HCEC 1CT (cell line): ENCODE measurements at regions not wholly inside any gene's neighbourhood (a gene's known extent, or its start where the extent isn't known, plus 50 kb on each side); places are given as distances from the start of the nearest gene placed in this dataset.

ENCODE experiments used
- DNase-seq: peaks from one replicate; pipeline ENCODE4 v3.0.0-alpha.2; 2017

DNA sequence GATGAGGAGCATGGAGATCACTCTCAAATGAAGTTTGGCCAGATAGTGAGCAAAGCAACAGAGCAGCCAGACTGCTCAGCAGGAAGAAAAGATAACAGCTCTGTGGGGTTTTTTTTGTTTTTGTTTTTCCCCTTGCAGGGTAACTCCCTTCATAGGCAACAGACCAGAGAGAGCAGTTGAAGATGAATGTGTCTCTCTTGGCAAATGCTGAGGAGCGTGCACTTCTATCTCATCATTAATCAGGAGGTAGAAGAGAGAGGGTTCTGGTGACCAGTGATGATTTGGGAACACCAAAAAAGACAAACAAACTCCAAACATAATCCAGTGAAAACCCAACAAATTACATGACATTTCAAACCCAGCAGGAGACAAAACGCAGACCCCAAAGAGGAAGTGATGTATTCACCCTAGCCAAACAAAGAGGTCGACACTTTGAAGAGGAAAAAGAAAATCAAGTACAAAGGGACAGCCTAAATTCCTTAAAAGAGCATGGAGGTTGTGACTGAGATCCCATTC is 66.2 kb upstream of the RREB1 start:
- no peak for DNase-seq

DNA sequence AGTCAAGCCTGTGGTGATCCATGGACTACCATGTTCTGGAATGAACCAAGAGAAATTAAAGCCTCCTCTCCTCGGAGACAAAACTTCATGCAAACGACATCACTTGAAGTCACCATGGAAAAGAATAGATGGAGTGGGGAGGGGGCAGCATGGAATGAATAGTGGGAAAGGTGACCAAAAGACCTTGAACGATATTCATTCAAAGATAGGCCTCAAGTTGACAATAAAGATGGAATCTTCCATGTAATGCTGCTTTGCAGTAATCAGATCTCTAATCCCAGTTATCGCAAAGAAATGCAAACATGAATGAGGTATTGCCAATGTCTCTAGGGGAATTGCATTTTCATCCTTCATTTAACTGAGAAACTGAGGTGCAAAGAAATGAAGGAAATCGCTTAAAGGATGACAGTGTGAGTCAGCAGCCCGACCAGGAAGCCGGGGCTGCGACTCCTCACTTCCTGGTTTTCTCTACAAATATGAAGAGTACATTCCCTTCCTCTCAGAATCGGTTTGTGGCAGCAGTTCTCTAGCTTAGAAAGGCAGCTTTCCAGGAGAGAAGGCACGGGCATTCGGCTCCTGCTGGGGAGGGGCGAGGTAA is 65.6 kb upstream of the RREB1 start:
- DNase-seq: no peak

DNA sequence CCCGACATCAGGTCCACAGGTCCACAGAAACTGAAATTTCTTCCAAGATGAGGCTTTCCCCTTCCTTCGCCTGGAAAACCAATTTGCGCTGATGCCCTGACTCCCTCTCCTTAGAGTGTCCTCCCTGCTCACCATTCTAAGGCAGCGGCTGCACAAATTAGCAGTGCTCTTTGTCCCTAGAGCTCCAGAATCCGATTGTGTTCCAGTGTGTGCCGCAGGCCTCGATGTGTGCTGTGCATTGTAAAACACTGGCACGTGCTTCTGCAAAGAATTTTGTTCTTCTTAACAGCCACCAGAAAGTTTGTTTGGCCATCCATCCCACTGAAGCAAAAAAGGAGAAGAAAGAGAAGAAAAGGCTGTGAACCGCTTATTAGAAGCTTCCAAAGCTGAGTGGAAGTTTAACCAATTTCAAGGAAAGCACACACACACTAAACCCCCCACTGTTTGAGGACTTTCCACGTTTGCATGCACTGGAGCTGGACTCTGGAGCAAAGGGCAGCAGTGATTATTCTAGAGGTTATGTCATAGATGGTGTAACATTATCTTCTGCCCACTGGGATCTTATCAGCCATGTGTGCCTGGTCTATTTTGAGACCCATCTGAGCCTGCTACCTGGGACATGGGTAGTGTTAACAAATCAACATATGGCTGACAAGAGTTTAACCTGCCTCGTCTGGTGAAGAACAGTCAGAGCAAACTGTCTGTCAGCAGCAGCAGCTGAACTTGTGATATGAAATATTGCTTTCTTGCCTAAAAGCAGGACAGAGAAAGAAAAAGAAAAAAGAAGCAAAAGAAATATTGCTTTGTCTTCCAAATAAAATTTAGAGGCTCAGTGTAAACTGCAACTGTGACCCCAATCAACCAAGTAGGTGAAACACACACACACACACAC is 64.9 kb upstream of the RREB1 start:
- no peak for DNase-seq

DNA sequence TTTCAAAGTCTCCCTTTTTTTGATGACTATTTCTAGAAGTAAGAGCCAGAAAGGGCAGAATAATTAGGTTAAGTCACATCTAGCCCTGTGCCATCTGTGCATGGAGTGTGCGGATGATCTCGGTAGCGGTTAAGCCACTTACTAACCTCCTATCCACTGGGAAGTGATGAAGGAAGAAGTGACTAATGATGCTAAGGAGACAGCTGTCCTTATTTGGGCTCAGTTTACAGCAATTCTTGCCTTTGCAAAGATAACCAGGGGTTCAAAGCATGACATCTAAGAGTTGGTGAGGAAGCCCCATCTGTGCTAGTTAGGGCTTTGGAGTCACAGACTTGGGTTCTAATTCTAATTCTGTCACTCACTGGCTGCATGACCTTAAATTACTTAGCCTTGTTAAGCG is 62.4 kb upstream of the RREB1 start:
- no peak for DNase-seq

DNA sequence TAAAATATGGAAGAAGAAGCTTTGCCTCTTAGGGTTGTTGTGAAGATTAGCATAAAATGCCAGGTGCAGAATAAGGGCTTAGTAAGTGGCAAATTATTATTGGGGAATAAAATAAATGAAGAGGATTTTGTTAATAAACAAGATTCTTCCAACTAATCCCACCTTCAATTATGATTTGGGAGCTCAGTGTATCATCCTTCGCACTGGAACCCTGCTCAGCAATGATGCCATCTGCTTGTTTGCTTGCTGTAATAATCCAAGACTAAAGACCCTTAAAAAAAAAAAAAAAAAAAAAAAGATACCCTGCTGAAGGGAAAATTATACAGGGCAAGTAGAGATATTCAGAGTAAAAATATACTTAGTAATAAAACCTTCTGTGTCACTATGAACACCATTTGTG is 62.0 kb upstream of the RREB1 start:
- DNase-seq: no peak

DNA sequence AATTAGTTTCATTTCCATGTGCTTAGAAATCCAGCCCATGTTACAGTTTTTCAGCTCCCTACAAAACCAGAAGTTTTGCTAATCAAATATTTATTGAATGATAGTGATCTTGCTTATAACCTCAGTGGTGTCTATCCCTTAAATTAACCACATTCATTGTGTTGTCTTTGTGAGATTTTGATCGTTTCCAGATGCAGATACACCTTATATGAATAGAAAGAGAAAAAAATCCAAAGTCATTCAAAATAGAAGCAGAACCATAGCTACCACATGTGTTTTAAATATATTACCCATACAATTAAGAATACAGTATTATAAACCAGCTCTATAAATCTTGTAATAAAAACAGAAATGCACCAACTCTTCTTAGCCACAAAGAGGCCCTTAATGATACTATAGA is 60.6 kb upstream of the RREB1 start:
- DNase-seq: no peak

DNA sequence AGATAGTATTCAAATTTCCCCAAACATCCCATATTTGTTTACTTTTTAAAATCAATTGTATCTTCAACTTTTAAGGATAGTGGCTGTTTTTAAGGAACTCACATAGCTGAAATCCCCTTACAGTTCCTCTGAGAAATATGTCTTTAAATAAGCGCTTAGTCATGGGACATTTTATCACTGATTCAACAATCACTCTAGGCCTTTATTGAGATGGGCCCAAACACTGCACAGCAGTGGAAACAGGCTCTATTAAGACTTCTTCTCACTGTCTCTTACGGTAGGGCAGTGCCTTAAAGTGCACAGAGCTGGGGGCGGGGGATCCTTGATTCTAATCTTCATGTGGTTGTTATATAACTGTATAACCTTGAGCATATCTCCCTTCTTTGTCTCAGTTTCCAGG is 59.8 kb upstream of the RREB1 start:
- no peak for DNase-seq

DNA sequence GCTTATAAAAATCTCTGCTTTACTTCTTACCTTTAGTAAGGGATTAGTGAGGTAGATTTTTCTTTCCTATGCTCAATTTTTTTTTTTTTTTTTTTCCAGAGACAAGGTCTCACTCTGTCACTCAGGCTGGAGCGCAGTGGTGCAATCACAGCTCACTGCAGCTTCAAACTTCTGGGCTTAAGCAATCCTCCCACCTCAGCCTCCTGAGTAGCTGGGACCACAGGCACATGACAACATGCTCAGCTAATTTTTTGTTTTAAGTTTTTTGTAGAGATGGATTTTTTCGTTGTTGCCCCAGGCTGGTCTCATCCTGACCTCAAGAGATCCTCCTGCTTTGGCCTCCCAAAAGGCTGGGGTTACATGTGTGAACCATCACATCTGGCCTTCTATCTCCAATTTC is 58.9 kb upstream of the RREB1 start:
- DNase-seq: no peak

DNA sequence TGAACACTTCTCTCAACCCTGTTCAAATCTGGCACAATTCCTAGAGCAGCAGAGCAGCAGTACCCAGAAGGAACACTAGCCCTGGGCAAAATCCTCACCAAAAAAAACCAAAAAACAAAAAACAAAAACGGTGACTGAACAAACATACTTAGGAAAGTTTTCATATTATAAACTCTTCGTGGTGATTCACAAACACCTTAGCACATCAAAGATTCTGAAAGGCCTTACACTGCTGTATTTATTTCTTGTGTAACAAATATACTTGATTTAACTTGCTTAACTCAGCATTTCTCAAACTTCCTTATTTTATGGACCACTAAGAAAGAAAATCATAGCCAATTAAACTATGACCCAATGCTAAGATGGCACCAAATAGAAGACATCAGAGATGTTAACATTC is 57.8 kb upstream of the RREB1 start:
- DNase-seq: no peak

DNA sequence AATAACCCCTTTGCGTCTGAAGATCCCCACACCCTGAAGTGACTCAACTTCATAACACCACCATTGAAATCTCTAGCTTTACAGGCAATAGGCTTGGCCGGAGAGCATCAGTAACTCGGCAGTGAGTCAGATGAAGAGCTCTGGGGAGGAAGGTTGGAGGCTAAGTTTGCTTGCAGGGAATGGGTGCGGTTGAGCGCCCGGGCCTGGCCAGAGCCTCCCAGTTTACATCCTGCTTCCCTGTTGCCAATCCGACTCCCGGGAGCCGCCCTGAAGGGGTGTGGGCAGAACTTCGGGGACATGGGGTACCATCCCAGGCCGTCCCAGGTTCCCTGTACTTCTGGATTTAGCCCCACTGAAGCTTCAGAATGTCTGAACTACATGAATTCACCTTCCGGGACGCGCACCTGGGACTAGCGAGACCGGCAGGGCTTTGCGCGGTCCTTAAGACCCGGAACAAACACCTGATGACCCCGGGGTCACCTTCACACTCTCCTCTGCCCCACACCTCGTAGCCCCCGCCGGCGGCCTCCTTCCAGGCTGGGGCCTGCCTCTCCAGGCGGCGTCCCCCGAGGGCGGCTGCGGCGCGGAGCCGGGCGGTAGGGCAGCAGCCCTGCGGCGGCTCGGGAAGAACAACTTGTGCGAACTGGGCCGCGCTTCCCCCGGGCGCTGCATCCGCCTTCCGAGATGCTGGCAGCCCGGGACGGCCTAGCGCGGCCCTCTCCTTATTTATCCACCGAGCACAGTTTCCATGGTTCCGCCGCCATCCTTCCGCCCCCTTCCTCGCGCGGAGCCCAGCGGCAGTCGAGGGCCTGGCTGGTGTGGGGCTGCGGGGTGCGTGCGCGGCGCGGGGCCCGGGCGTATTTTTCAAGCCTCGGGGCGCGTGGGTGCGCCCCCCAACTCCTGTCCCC is 56.6 kb upstream of the RREB1 start:
- no peak for DNase-seq

DNA sequence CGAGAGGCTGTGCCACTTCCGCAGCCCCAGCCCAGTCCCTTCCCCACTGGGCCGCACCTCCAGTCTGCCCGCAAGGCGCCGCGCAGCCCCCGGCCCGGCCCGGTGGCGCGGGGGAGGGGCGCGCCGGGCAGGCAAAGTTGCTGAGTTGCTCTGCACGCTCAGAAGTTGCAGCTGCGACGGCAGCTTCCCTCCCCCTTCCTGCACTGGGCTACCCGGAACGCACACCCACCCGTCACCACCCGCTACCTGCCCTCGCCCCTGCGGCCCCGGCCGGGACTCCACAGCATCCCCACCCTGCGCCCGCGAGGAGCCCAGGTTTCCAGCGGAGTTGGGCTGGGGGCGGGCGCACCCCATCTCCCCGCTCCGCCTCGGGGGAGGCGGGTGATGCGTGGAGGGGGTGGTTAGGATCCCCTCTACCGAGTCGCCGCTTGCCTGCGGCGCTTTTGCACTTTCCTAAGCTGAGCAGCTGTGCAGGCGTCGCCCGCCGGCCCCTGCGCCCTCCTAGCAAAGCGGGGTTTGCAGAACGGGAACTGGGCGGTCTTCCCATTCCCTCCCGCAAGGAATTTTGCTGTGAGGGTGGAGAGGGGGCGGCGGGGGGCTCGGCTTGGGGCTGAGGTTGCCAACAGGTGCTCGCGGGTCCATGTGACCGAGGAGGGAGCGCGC is 55.9 kb upstream of the RREB1 start:
- no peak for DNase-seq

DNA sequence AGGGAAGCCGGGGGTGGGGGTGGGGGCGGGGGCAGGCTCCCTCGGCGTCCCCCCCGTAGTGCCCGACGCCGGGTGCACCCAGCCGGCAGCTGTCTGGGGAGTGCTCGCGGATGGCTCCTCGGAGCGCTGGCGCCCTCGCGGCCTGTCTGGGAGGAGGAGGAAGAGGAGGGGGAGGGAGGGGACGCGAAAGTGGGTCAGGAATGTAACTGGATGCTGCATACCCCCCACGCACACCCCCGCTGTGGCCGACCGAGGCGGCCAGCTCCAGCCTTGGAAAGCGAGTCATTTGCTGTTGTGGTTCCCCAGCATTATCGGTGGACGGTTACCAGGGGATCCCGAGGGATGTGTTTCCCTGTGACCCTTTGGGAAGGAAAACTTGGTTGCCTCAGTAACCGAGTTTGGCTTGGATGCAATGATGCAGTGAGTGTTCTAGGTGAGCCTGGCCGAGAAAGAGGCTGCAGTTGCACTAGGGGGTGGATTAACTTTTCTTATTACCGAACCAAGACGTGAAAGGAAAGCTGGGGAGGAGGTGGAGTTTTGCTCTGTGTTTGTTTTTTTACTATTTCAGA is 55.2 kb upstream of the RREB1 start:
- DNase-seq: peak; percentile 1

DNA sequence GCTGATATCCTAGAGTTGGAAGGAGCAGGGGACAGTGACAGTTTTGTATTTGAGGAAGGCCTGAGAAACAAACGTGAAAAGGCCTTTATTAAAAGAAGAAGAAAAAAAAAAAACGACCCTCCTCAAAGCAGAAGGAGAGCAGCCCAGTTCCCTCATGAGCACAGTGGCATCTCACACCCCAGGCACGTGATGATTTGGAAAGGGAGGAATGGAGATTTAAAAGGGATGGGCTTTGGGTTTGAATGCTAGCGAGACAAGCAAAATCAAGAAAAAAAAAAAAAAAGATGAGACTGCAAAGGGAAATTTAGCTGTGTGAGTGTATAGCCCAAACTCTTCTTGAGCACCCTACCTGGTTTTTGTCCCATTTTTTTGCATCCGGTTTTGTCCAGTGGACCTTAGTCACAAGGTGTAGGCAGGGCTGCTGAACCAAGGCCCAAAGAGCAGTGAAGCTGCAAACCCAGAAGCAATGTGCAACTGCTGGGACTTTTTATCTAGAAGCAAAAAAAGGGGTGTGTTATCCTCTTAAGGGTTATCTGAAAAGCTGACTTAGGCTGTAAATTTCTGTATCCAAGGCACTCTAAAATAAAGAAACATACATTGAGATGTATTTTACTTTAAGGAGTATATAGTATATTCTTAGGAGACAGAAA is 54.5 kb upstream of the RREB1 start:
- DNase-seq: no peak
